ENCODE measurements at regions not wholly inside any gene's neighbourhood (a gene's known extent, or its start where the extent isn't known, plus 50 kb on each side); places are given as distances from the start of the nearest gene placed in this dataset.

GRCh38 chr14:104377256-104377655, 202.3 kb upstream of the C14orf180 start (continued):
- TF ChIP-seq ZNF462 (CRISPR knock-in tag; IDR thresholded peaks at IDR 0.05) (no peak), POLR2AphosphoS5 (IDR thresholded peaks at IDR 0.05; ENCODE audit: low read depth) (no peak), EZH2phosphoT487 (IDR thresholded peaks at IDR 0.05; ENCODE audit: unreplicated experiment) (no peak), ETS1 (IDR thresholded peaks at IDR 0.05) (no peak), ZNF114 (CRISPR knock-in tag; IDR thresholded peaks at IDR 0.05) (no peak), ZNF331 (CRISPR knock-in tag; IDR thresholded peaks at IDR 0.05; ENCODE audit: low read depth) (no peak)

GRCh38 chr14:104378698-104379113, 200.9 kb upstream of the C14orf180 start:
- Mint-ChIP-seq H3K4me1 (peaks cover 2% of the 10 kb centered on the region; the same call in 1 of the 3 replicates), H3K4me3 (no peak overlapping the region), H3K9me3 (peaks cover 11% of the 10 kb centered on the region), H3K27me3 (ENCODE audit: insufficient read depth, low read depth, poor library complexity) (peaks cover 4% of the 10 kb centered on the region), H3K36me3 (ENCODE audit: low read depth) (no peaks in the 10 kb centered on the region), H3K27ac (no peak overlapping the region)
- H3K4me2 ChIP-seq: no peak overlapping the region
- H3K79me2 ChIP-seq (replicated peaks; ENCODE audit: insufficient read depth): no peaks in the 10 kb centered on the region
- H3F3A ChIP-seq (replicated peaks; ENCODE audit: low read depth): no peaks in the 10 kb centered on the region
- no peak overlapping the region for H3K4me3 ChIP-seq
- H3K27me3 ChIP-seq (ENCODE audit: insufficient read depth): no peaks in the 10 kb centered on the region
- no peak for ATAC-seq
- no peaks in the 10 kb centered on the region for H3K9me2 ChIP-seq (ENCODE audit: insufficient read depth)
- H3K36me3 ChIP-seq (ENCODE audit: insufficient read depth): no peaks in the 10 kb centered on the region
- H3K27ac ChIP-seq (ENCODE audit: low read depth): no peak overlapping the region
- H4K20me1 ChIP-seq (replicated peaks; ENCODE audit: insufficient read depth): no peaks in the 10 kb centered on the region
- no peaks in the 10 kb centered on the region for H3K4me1 ChIP-seq (ENCODE audit: insufficient read depth)
- TF ChIP-seq JUNB (IDR thresholded peaks at IDR 0.05; ENCODE audit: unreplicated experiment): no peak
- no peak for TF ChIP-seq ZNF114 (CRISPR knock-in tag; IDR thresholded peaks at IDR 0.05)
- TF ChIP-seq CREB1 (CRISPR knock-in tag; IDR thresholded peaks at IDR 0.05; ENCODE audit: low read depth): no peak
- TF ChIP-seq EZH2 (IDR thresholded peaks at IDR 0.05; ENCODE audit: low read depth, unreplicated experiment): no peak
- no peak for TF ChIP-seq NANOG (IDR thresholded peaks at IDR 0.05; ENCODE audit: borderline replicate concordance)
- no peak for TF ChIP-seq REST (IDR thresholded peaks at IDR 0.05; ENCODE audit: unreplicated experiment)
- no peak for TF ChIP-seq POLR2AphosphoS5 (IDR thresholded peaks at IDR 0.05; ENCODE audit: low read depth)
- TF ChIP-seq EZH2phosphoT487 (IDR thresholded peaks at IDR 0.05; ENCODE audit: unreplicated experiment): no peak
- TF ChIP-seq CTCF (conservative IDR thresholded peaks at IDR 0.05; ENCODE audit: low read depth in 2 of 2): no peak
- DNase-seq (ENCODE audit: low spot score): no peak
- H2AFZ ChIP-seq: no peak overlapping the region

Data from GM23338 (cell line).